HL-60/S4 treated with retinoic acid at 250 ng/mL for 4 days and 3 days (cell line): ENCODE measurements at regions not wholly inside any gene's neighbourhood (a gene's known extent, or its start where the extent isn't known, plus 50 kb on each side); places are given as distances from the start of the nearest gene placed in this dataset.

Source experiments
- in situ Hi-C: fragments of 300-500 bp; cut with MboI; formaldehyde crosslinking; loops from 2 replicates; pipeline ENCODE4 v1.7.0; 2022; ENCODE audit warnings: low sequenced_read_pairs

DNA sequence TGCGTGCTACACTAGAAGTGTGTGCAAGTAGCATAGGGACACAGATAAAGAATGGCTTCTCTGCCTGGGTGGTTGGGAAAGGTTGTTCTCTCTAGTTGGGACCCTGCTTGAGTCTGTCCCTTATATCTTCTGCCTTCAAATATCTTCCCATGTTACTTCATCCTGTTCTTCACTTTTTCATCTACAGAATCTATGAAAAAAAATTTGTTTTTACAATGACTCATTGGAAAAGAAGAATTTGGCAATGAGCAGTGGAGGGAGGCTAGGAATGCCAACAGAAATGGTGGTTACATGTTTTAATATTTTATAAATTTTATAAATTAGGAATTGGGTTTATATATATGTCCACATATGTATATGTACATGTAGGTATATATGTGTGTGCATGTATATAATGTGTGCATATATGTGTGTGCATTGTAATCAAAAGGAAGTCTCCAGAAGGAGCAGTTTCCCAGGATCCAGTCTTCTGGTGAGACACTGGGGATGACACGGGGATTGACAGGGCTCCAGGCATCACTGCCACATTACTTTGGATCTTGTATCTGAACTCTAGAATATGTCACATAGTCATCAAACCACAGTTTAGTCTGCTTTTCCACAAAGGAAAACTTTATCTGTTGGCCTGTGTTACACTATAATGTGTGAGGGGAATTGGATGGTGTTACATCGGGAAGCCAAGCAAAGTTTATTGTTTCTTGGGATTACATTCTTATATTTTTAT is 75.3 kb upstream of the RIPOR2 start:
- in situ Hi-C loops, result no loop called here

DNA sequence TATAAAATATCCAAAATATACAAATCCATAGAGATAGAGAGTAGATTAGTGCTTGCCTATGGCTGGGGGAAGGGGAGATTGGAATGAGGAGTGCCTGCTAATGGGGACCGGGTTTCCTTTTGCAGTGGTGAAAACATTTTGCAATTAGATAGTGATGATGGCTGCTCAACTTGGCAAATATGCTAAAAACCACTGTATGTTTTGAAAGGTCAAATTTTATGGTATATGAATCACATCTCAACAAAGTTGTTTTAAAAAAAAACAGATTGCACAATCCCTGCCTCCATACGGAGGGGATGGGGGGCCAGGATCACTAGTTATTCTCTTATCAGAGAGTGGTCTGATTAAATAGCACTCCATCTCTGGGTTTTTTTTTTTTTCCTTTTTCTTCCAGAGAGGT is 76.9 kb upstream of the RIPOR2 start:
- in situ Hi-C loops, result no loop called here

DNA sequence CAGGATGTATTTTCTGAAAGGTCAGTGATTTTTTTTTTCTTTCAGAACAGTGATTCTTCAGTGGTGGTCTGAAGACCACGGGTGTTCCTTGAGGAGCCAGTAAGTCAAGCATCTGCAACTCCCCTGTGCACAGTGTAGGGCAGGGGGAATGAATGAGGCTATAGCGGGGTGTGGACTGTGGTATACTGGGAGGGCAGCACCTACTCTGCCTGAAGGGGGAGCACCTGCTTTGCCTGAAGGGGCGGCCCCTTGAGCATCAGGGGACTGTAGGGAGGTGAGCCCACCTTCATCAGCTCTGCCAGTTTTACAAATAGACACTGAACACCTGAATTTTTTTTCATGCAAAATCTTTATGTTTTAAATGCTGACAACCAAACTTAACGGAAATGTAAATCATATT is 77.5 kb upstream of the RIPOR2 start:
- in situ Hi-C loops, result no loop called here

DNA sequence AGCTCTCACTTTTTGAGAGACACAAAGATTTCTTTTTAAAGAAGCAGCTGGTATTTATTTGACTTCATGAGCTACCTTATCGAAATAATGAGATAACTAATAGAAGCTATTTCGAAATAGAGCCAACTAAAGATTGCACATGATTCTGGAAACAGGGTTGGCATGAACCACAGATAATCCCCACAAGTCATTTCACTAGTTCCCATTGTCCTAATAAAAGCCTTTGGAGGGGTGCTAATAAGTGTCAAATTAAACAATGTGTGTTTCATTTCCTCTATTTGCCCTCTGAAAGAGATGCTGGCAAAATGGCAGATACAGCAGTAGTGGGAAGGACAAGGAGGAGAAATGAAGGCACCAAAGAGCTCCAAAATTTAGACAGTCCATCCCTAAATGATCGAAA is 78.6 kb upstream of the RIPOR2 start:
- in situ Hi-C loops, result no loop called here

DNA sequence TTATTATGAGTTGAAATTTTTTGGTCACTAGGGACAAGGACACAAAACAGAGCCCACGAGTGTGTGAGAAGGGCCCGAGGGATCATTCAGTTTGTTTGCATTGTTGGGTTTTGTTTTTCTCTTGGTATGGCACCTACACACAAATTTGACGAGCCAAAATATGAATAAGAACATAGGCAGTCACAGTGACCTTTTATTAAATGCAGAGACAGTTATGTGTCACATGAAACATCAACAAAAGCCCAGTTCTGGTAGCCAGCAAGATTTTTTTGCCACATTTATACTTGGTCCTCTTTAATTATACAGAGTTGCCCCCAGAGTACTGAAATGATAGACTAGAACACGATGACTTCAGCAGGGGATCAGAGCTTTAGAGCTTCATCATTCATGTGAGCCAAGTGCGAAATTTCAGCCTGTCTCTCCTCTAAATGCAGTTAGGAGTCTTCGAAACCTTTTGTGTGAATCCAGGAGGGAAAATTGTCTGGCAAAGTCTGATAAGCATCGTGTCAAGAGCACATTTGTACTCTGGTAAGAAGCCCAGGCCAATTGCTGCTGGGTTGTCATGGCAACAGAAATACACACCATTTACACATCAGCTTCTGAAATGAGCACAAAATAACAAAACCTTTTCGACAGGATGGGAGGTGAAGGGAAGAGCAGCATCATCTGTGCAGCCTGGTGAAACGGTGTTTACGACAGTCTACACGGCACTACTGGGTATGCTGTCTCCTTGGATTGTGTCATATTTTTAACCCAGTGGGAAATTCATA is 79.2 kb upstream of the RIPOR2 start:
- in situ Hi-C loops, result no loop called here

DNA sequence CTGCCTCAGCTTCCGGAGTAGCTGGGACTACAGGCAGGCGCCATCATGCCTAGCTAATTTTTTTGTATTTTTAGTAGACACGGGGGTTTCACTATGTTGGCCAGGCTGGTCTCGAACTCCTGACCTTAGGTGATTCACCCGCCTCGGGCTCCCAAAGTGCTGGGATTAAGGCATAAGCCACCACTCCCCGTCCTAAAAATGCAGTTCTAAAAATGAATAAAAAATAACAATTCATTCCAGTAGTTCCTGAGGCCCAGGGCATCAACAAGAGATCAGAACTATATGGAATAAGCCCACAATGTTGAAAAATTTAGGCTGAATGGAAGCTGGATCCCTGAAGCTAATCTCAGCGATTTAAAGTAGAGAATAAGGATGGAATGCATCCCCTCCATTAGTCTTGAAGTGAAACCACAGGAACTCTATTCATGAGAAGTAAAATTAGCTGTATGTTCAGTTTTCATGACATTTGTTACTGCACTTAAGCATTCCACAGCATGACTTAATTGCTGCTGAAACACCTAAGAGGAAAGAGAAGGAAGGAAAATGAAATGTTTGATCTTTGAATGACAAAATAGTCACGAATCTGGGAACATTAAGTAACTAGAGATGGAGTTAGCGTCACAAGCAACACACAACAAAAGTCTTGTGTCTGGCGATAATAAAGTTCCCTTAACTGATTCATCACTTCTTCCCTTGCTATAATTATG is 80.4 kb upstream of the RIPOR2 start:
- in situ Hi-C loops, result no loop called here

DNA sequence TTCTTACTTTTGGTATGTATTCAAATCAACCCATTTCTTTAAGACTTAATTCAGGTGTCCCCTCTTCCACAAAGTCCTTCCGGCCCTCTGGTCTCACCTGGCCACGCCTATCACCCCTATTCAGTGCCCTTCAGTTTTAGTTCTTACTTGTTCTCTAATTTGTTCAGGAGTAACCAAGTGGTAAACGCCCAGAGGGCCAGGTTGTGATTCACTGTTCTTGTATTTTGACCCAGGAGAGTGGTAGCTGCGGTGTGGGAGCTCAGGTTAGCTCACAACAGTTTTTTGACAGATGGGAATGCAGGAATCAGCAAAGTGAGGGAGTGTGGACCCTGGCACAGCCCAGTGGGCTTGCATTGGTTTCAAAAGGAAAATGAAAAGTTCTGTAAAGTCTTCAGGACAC is 81.7 kb upstream of the RIPOR2 start:
- in situ Hi-C loops, result no loop called here

DNA sequence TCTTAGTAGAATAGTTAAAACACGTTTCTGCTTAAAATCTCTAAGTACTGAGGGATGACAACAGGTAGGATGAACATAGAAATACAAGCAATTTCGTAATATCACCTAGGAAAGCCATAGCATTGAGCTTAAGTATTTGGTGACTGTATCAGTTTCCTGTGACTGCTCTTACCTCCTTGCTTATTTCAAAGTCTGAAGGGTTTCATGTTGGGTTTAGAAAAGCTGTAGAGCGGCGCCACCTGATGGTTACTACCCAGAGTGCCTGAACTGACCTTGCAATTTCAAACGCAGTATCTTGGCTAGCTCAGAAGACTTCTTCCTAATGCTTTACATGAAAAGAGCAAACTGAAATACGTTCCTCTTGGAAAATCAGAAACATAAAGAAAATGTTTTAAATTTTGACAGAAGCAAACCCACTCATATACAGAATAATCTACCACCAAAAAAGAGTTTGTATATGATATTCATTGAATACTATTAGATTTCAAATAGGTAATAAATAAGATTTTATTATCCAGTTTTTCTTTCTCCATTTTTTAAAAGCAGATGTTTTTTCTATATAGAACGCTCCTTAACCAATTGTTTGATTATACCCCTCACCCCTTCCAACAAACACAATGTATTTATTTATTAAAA is 82.3 kb upstream of the RIPOR2 start:
- in situ Hi-C loops, result no loop called here

DNA sequence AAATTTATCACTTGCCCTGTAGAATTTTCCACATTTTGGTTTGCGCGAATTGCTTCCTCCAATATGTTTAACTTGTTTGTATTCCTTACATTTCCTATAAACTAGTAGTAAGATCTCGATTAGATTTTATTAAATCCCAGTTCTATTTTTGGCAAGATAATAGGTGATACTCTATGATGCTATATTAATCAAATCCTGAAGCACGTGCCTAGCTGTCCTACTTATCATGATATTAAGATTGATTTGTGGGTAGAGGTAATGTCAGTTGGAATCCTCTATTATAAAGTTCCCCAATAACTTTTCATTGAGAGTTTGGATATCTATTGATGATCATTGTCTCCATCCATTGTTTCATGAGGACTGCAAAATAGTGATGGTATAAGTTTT is 82.8 kb upstream of the RIPOR2 start:
- in situ Hi-C loops, result no loop called here

DNA sequence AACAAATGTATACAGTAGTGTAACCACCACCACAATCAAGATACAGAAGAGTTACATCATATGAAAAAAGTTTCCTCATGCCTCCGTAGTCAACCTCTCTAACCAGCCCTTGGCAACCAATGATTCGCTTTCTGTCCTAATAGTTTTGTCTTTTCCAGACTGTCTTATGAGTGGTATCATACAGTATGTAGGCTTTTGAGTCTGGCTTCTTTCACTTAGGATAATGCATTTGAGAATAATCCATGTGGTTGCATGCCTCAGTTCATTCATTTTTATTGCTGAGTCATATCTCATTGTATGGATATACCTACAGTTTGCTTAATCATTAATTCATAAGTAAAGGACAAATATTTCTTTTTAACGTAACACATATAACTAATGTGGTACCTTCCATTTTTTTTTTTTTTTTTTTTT is 86.4 kb upstream of the RIPOR2 start:
- in situ Hi-C loops, result no loop called here

DNA sequence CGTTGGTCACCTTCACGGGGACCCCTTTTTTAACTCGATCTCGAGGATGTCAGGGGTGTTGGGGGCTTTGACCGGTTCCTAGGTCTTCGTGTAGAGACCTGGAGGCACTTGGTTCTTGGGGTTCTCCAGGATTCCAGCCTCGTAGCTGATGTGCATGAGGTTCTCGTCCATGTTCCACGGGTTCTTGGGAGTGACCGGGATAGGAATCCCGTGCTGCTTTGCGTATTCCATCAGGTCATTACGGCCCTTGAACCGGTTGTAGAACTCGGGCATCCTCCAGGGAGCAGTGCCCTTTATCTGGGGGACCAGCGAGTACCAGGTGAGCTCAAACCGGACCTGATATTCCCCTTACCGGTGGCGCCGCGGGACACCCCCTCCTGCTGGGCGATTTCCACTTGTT is 88.0 kb upstream of the RIPOR2 start:
- in situ Hi-C loops, result no loop called here

DNA sequence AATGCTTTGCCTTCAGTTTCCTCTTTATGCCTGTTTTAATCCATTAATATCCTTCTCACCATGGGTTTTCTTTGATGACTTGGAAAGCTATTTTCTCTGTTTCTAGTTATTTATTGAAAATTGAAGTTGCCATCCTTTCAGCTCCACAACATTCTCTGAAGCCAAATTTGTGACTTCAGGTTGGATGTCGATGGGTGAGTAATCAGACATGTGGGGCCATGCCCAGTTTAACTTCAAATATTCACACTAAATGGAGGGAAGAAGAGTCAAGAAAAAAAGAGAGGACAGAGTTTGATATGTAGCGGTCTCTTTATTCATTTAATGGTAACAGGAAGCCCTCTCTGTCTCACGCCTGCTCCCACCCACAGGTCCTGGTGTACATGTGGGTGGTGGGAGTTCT is 89.1 kb upstream of the RIPOR2 start:
- in situ Hi-C loops, result no loop called here

DNA sequence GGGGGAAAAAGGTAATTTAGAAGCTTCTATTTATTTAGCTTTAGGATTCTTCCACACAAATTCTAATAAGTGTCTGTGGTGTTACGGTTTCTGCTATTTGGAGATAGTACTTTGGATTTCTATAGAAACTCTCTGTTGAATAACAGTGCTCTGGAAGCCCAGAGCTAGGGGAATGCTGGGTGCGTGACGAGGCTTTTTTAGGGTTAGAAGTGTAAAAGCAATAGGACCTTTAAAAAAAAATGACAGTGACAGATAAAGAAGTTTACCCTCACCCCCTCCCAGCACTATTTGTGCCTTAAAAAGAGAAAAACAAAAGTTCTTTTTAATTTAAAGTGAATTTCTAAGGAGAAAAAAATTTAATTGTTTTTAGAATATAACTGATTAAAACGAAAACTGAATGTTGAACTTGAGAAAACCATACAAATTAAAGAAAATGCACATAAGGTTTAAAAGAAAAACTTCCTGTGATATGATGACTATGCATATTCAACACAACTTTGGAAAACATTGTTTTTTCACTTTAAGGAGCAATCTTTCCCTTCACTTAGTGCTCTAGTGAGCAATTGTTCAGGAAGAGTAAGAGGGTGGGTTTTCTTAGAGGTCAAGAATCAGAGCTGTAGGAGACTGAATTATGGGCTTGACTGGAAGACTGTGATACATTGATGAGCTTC is 89.6 kb upstream of the RIPOR2 start:
- in situ Hi-C loops, result no loop called here

DNA sequence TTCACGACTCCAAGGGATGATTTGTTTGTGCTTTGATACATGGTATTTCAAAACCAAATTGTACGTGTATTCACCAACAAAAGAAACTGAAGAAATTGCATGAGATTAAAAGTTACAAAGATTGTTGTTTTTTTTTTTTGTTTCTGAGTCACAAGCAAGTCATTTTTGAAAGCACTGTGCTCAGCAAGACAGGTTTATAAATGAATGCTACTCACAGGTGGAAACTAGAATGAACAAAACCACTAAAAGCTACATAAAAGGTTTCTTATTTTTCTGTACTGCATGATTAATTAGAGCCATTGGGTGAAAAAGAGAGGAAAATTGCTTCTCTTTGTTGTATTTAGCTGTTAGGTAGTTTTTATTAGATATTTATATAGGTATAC is 90.2 kb upstream of the RIPOR2 start:
- in situ Hi-C loops, result no loop called here

DNA sequence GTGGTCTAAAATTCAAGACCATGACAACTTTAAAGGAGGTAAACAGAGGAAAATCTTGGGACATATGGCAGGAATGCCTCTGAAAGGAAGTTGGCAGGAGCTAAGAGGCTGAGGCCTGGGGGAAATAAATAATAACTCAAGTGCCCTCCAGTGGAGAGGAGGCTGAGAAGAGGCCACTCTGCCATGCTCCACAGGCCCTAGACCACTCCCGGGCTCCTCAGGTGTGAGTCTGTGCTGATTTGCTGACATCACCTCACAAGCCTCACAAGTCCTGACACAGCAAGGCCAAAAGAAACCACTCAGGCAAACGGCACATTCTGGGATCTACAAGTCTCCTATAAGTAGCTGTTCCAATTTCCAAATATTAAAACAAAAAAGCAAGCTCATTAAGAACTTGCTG is 91.0 kb upstream of the RIPOR2 start:
- in situ Hi-C loops, result no loop called here

DNA sequence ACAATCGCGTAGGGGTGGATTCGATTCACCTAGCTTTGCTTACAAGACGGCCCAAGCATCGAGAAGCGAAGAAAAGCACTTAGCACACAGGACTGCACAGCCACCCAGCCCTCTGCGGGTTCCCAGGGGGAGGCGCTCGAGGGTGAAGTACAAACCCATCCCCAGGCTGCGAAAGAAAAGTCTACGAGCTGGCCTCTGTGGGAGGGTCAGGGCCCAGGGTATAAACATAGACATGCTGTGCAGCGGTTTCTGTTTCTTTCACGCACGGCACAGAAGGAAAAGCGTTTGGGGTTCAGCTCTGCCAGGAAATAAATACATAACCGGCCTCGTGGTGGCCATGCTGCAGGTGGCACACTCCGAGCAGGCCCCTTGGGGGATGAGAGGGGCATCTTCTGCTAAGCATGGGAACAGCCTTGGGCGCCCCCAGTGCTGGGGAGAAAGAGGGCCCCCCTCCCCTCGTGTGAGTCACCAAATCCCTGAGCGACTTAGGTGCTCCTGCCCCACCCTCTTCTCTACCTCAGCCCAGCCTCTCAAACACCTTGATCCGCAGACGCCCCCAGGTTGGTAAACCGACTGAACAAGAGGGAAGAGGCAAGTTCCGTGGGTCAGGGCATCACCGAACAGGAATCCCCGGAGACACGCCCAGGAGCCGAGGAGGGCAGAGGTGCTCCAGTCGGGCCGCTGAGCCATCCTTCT is 91.6 kb upstream of the RIPOR2 start:
- in situ Hi-C loops, result no loop called here

DNA sequence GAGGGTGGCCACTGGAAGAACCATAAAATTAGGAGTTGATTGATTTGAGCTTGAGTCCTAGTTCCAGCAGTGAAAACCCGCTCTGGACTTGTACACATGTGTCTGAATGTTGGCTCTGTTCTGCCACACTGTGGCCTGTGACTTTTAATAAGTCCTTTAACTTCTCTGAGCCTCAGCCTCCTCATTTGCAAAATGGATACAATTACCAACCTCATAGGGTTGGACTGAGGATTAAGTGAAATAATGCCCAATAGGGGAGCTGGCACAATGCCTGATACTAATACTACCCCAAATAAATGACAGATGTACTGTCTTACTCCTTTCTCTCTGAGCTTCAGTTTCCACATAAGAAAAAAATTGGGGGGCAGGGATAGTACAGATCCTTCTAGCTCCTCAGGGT is 92.6 kb upstream of the RIPOR2 start:
- in situ Hi-C loops, result no loop called here

DNA sequence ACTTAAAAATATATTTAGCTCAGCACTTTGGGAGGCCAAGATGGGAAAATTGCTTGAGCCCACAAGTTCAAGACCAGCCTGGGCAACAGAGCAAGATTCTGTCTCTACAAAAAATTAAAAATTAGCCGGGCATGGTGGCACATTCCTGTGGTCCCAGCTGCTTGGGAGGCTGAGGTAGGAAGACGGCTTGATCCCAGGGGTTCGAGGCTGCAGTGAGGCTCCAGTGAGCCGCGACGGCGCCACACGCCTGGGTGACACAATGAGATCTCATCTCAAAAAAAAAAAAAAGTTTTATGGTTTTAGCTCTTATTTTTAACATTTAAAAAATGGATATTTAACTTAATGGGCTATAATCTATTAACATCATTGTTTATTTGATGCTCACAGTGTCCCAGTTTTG is 97.2 kb upstream of the RIPOR2 start:
- in situ Hi-C loops, result no loop called here

DNA sequence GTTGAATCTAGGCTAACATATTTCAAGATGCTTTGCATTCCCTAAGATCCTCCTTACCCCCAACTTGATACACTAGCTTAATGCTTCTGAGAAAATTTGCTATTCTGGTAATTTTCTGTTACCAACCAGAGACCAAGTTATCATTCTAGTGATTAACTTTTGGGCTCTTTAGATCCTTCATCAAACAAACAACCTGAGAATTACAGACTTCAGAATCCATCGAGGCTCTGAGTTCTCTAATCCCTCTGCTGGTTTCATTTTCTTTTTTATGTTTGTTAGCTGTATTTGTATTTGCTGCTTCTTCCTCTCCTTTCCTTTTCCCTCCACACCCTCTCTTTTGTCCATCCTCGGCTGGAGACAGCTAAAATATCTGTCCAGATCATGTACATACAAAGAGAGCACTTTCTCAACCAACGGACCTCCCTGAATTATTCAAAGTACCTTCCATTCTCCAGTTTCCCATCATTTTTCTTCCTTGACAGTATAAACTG is 98.7 kb upstream of the RIPOR2 start:
- in situ Hi-C loops, result no loop called here

DNA sequence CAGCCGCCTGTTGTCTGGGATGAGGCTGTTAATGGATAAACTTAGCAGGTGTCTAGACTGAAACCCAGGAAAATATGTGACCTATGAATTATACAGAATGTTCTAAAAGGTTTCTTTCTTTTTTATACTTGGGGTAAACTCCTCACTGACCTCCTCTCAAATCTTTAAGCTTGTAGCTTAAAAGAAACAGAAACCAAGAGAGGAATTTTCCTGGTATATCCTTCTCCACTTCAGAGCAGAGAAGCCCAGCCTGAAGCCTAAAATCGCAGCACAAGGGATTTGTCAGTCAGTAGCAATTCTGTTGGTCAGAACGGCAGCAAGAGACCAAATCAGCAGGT is 99.4 kb upstream of the RIPOR2 start:
- in situ Hi-C loops, result no loop called here
